Sigmoid colon (tissue), 4 donors: ENCODE measurements at regions not wholly inside any gene's neighbourhood (a gene's known extent, or its start where the extent isn't known, plus 50 kb on each side); places are given as distances from the start of the nearest gene placed in this dataset.

Experiments used
- CTCF ChIP-seq, 4 experiments: fragments of 450-650 bp in 3 of 4; fragments of 200-600 bp in 1 of 4; IDR thresholded peaks; one replicate each; pipeline ENCODE4 v1.5.1; 2016 to 2019; ENCODE audit warnings: antibody characterized with exemption in 4 of 4, mild to moderate bottlenecking in 3 of 4, moderate library complexity in 2 of 4
- EP300 ChIP-seq, 4 donors: sonication (generic); formaldehyde crosslinking; IDR thresholded peaks; one replicate each; pipeline ENCODE4 v1.6.1; 2017; ENCODE audit warnings: antibody characterized with exemption in 4 of 4
- POLR2A ChIP-seq, 2 donors: fragments of 450-650 bp; IDR thresholded peaks; one replicate each; pipeline ENCODE4 v1.6.1; 2016; ENCODE audit warnings: antibody characterized with exemption in 2 of 2, mild to moderate bottlenecking in 2 of 2, moderate library complexity in 2 of 2
- POLR2AphosphoS5 ChIP-seq, 4 donors: sonication (generic); formaldehyde crosslinking; IDR thresholded peaks; one replicate each; pipeline ENCODE4 v1.6.1; 2017; ENCODE audit warnings: antibody characterized with exemption in 4 of 4

DNA sequence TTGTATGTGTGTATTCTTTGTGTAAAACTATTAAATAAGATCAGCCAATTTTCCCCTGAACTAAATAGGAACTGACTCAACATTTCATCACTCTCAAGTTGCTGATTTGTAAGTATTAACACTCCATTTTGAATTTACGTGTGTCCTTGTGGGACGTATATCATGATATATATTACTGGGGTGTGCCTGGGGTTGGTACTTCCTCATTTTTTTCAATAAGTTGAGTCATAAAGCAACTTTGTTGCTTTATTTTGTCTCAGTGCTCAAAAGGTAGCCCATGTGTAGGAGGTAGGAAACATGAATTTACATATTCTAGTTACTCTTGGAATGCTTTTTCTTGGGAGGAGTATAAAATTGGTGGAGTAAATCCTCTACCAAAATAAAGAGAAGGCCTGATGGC lies 193.9 kb upstream of the RAG2 start:
- TF ChIP-seq CTCF (IDR thresholded peaks at IDR 0.05): no peak
- no peak for TF ChIP-seq POLR2AphosphoS5 (IDR thresholded peaks at IDR 0.05)
- TF ChIP-seq POLR2A (IDR thresholded peaks at IDR 0.05): no peak
- TF ChIP-seq EP300 (IDR thresholded peaks at IDR 0.05): no peak
